Fibroblast of villous mesenchyme (primary cell): ENCODE measurements at regions not wholly inside any gene's neighbourhood (a gene's known extent, or its start where the extent isn't known, plus 50 kb on each side); places are given as distances from the start of the nearest gene placed in this dataset.
"Not testable (repeated sequence)": the region's sequence is repeated elsewhere in the genome, so short reads cannot be mapped to it uniquely, and the experiment has no call there.

Experiments used
- DNase-seq: peaks from one replicate; pipeline ENCODE4 v3.0.0-alpha.2; 2010; ENCODE audit warnings: low read depth
- H3K4me3 ChIP-seq: 2 replicates; pipeline ENCODE4 v1.5.1; 2011; ENCODE audit warnings: low read depth, mild to moderate bottlenecking, low read length
- TF ChIP-seq, protein P1 (sequence below): IDR thresholded peaks from 2 replicates; pipeline ENCODE4 v1.5.1; 2012; ENCODE audit warnings: low read depth, mild to moderate bottlenecking, low read length; ENCODE audit not compliant: insufficient read depth

DNA sequence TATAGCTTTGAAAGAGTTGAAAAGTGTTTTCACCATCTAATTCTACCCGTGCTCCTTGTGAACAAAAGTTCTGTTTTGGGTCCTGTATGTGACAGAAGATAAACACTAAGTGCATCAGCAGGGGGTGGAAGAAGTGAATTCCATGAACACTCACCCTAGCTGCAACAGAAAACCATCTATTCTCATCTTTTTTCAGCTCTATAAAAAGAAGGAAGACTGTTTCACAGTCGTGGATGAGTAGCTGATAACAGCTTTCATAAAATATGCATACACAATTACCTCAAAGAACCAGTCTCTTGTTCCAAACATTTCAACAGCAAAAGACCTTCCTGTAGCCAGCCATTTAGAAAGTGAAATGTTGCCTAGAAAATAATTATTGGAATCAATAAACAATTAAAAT, 281.7 kb upstream of the RASGRP1 start:
- peak; percentile 32 for DNase-seq

DNA sequence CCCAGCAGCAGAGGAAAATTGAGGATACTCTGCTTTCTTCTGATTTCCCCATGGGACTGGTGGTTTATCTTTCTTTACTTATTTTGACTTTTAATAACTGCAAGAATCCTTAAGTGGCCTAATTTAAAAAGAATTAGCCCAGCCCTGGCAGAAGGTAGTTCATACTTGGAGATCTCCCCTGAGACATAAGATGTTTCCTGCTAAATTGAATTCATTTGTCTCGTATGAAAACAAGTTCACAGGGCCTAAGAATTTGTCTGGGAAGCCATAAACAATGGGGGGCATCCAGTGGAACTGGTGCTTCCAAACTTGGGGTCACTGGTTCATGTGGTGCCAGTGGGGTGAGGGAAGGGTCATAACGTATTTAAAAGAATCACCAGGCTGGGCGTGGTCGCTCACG, 283.1 kb upstream of the RASGRP1 start:
- DNase-seq = no peak
- H3K4me3 ChIP-seq = no peak overlapping the region
- TF ChIP-seq, protein P1, sequence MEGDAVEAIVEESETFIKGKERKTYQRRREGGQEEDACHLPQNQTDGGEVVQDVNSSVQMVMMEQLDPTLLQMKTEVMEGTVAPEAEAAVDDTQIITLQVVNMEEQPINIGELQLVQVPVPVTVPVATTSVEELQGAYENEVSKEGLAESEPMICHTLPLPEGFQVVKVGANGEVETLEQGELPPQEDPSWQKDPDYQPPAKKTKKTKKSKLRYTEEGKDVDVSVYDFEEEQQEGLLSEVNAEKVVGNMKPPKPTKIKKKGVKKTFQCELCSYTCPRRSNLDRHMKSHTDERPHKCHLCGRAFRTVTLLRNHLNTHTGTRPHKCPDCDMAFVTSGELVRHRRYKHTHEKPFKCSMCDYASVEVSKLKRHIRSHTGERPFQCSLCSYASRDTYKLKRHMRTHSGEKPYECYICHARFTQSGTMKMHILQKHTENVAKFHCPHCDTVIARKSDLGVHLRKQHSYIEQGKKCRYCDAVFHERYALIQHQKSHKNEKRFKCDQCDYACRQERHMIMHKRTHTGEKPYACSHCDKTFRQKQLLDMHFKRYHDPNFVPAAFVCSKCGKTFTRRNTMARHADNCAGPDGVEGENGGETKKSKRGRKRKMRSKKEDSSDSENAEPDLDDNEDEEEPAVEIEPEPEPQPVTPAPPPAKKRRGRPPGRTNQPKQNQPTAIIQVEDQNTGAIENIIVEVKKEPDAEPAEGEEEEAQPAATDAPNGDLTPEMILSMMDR = no peak

More for the DNA sequence above, 281.7 kb upstream of the RASGRP1 start:
- H3K4me3 ChIP-seq = no peak overlapping the region
- TF ChIP-seq, protein P1 = no peak

DNA sequence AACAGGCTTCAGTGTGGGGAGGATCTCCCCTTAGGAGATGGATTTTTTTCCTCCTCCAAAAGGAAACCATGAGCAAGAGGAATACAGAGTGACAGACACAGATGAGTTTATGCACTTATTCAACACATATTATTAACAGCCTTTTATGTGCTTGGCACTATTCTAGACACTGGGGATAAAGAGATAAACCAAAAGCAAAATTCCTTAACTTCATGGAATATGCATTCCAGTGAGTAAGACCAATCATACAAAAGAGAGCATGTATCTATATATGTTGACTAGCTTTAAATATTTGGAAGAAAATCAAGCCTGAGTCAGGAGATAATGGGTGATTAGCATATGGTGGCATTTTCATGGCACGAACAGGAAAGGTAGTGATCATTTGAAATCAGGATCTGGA, 284.4 kb upstream of the RASGRP1 start:
- DNase-seq = no peak
- no peak overlapping the region for H3K4me3 ChIP-seq
- TF ChIP-seq, protein P1 = no peak

DNA sequence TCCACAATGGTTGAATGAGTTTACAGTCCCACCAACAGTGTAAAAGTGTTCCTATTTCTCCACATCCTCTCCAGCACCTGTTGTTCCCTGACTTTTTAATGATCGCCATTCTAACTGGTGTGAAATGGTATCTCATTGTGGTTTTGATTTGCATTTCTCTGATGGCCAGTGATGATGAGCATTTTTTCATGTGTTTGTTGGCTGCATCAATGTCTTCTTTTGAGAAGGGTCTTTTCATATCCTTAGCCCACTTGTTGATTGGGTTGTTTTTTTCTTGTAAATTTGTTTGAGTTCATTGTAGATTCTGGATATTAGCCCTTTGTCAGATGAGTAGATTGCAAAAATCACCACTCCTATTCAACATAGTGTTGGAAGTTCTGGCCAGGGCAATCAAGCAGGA, 287.6 kb upstream of the RASGRP1 start:
- H3K4me3 ChIP-seq, DNase-seq: not testable (repeated sequence)

DNA sequence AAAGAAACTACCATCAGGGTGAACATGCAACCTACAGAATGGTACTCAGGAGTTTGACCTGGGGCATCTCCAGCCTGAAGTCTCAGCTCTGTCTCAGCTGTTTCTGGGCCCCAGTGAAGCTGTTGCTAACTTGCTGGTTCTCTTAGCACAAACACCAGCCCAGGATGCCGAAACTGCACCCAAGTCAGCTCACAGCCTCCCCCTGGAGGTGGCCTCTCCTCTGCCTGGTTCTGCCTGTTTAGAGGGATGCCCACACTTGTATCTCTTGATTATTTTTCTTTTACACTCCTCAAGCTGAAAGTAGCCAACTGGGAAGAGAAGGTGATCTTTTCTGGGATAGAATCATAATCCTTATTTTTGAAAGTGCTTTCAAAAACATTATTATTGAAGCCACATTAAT, 289.0 kb upstream of the RASGRP1 start:
- H3K4me3 ChIP-seq = no peak overlapping the region
- TF ChIP-seq, protein P1 = peak; percentile 79
- DNase-seq = peak; percentile 67

DNA sequence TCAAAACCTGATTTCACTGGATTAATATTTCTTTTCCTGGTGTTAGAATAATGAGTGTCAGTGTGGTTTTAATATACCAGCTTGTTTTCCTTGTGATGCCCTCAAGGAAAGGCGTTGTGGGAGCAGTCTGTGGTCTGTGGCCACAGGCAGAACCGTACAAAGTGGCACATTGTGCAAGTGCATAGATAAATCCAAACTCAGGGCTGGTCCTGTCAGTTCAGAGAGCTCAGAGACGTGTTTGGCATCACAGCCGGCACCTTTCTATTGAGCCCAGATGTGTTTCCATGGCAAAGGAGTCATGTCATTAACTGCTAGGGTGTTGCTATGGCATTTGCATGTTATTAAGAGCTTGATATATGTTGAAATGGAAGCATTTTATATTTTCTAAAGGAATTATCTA, 289.9 kb upstream of the RASGRP1 start:
- H3K4me3 ChIP-seq = no peak overlapping the region
- TF ChIP-seq, protein P1 = no peak
- no peak for DNase-seq

DNA sequence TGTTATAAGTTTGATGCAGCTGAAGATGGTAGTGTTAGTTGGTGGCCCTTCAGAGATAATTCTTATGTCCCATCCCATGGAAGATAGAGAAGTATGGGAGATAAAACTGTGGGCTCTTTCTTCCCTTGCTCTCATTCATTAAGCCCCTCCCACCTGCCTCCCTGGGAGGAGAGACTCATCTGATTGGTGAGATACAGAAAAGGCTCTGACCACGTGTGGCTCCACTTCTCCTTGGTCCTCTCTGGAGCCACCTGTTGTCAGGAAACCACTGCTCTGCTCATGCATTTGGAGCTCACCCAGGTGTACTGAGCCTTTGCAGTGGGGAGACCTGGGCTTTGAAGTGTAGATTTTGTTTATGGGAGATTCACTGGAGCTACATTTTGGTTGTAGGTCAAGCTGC, 293.2 kb upstream of the RASGRP1 start:
- DNase-seq = no peak
- no peak overlapping the region for H3K4me3 ChIP-seq
- TF ChIP-seq, protein P1 = no peak

DNA sequence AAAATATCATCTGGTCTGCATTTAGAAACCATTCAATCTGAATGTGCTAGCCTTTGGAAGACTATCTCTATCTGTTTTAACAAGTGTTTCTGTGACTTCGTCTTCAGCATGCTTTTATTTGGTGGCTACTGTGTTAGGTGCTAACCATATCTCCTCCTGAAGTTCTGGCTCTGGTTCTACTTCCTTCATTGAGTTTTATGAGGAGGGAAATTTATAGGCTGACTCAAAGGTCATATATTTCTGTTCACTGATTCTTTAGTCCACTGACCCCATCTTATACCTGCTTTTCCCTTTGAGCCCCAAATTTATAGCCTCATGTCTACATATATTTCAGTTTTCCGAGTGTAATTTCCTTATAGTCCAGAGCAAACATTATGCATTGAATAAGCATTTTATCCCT, 295.0 kb upstream of the RASGRP1 start:
- DNase-seq = no peak
- TF ChIP-seq, protein P1 = no peak
- H3K4me3 ChIP-seq = no peak overlapping the region
